ENCODE measurements at regions not wholly inside any gene's neighbourhood (a gene's known extent, or its start where the extent isn't known, plus 50 kb on each side); places are given as distances from the start of the nearest gene placed in this dataset.

GRCh38 chr10:124217031-124217430 is 123.6 kb upstream of the CHST15 start:
- TF ChIP-seq POLR2A (IDR thresholded peaks at IDR 0.05) = no peak
- TF ChIP-seq, protein P1, sequence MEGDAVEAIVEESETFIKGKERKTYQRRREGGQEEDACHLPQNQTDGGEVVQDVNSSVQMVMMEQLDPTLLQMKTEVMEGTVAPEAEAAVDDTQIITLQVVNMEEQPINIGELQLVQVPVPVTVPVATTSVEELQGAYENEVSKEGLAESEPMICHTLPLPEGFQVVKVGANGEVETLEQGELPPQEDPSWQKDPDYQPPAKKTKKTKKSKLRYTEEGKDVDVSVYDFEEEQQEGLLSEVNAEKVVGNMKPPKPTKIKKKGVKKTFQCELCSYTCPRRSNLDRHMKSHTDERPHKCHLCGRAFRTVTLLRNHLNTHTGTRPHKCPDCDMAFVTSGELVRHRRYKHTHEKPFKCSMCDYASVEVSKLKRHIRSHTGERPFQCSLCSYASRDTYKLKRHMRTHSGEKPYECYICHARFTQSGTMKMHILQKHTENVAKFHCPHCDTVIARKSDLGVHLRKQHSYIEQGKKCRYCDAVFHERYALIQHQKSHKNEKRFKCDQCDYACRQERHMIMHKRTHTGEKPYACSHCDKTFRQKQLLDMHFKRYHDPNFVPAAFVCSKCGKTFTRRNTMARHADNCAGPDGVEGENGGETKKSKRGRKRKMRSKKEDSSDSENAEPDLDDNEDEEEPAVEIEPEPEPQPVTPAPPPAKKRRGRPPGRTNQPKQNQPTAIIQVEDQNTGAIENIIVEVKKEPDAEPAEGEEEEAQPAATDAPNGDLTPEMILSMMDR (IDR thresholded peaks at IDR 0.05) = no peak
- TF ChIP-seq POLR2AphosphoS5 (IDR thresholded peaks at IDR 0.05; ENCODE audit: insufficient read depth in 1 of 2, low read depth in 1 of 2) = no peak
